Liver (tissue), 8 donors: ENCODE measurements at regions not wholly inside any gene's neighbourhood (a gene's known extent, or its start where the extent isn't known, plus 50 kb on each side); places are given as distances from the start of the nearest gene placed in this dataset.

Source experiments
- DNase-seq: peaks from one replicate; pipeline ENCODE4 v3.0.0-alpha.2; 2017; ENCODE audit warnings: low spot score
- H3K27ac ChIP-seq, 2 donors: one replicate each; pipeline ENCODE4 v1.7.0; 2013; ENCODE audit warnings: inconsistent platforms in 2 of 2, low read length in 2 of 2, control low read depth in 1 of 2, low read depth in 1 of 2, mild to moderate bottlenecking in 1 of 2
- H3K27me3 ChIP-seq, 4 donors: one replicate each; pipeline versions ENCODE4 v1.6.1 to v1.7.0; 2013; ENCODE audit warnings: low read length in 3 of 4, inconsistent platforms in 1 of 4, mild to moderate bottlenecking in 1 of 4, moderate library complexity in 1 of 4; ENCODE audit not compliant: control insufficient read depth in 4 of 4, insufficient read depth in 4 of 4
- H3K36me3 ChIP-seq, 4 donors: one replicate each; pipeline versions ENCODE4 v1.6.1 to v1.7.0; 2013; ENCODE audit warnings: low read length in 3 of 4, mild to moderate bottlenecking in 3 of 4, low read depth in 1 of 4, moderate library complexity in 1 of 4; ENCODE audit not compliant: control insufficient read depth in 4 of 4, insufficient read depth in 3 of 4
- H3K4me1 ChIP-seq, 4 donors: one replicate each; pipeline versions ENCODE4 v1.6.1 to v1.7.0; 2013; ENCODE audit warnings: low read length in 3 of 4, mild to moderate bottlenecking in 3 of 4, moderate library complexity in 1 of 4; ENCODE audit not compliant: control insufficient read depth in 4 of 4, insufficient read depth in 4 of 4
- H3K4me3 ChIP-seq, 3 donors: one replicate each; pipeline versions ENCODE4 v1.6.1 to v1.7.0; 2013; ENCODE audit warnings: low read length in 3 of 3, control low read depth in 1 of 3, low read depth in 1 of 3, mild to moderate bottlenecking in 1 of 3
- H3K9ac ChIP-seq, 2 donors: one replicate each; pipeline ENCODE4 v1.7.0; 2013; ENCODE audit warnings: low read length in 2 of 2, mild to moderate bottlenecking in 2 of 2, moderate library complexity in 2 of 2, control low read depth in 1 of 2, low read depth in 1 of 2
- H3K9me3 ChIP-seq, 4 donors: one replicate each; pipeline versions ENCODE4 v1.6.1 to v1.7.0; 2013; ENCODE audit warnings: low read length in 3 of 4; ENCODE audit not compliant: control insufficient read depth in 4 of 4
- EGR1 ChIP-seq, 2 donors: IDR thresholded peaks; 2 replicates each; pipeline ENCODE4 v1.6.1; 2016 to 2018; ENCODE audit warnings: antibody characterized with exemption in 2 of 2, low read depth in 2 of 2
- FOXA1 ChIP-seq: IDR thresholded peaks from 2 replicates; pipeline ENCODE4 v1.6.1; 2016; ENCODE audit warnings: antibody characterized with exemption
- FOXA2 ChIP-seq: IDR thresholded peaks from 2 replicates; pipeline ENCODE4 v1.6.1; 2016; ENCODE audit warnings: antibody characterized with exemption
- GABPA ChIP-seq, 2 donors: IDR thresholded peaks in 1 of 2; conservative IDR thresholded peaks in 1 of 2; 2 replicates each; pipeline ENCODE4 v1.6.1; 2016; ENCODE audit warnings: antibody characterized with exemption in 2 of 2, mild to moderate bottlenecking in 1 of 2, moderate library complexity in 1 of 2
- HNF4A ChIP-seq, 2 donors: conservative IDR thresholded peaks; 2 replicates each; pipeline ENCODE4 v1.6.1; 2016; ENCODE audit warnings: antibody characterized with exemption in 2 of 2, mild to moderate bottlenecking in 2 of 2
- HNF4G ChIP-seq: IDR thresholded peaks from 2 replicates; pipeline ENCODE4 v1.6.1; 2016; ENCODE audit warnings: antibody characterized with exemption
- JUND ChIP-seq, 2 donors: IDR thresholded peaks; 2 replicates each; pipeline ENCODE4 v1.6.1; 2016; ENCODE audit warnings: antibody characterized with exemption in 2 of 2
- NR2F2 ChIP-seq: IDR thresholded peaks from 2 replicates; pipeline ENCODE4 v1.6.1; 2016; ENCODE audit warnings: antibody characterized with exemption
- RAD21 ChIP-seq, 2 donors: IDR thresholded peaks; 2 replicates each; pipeline ENCODE4 v1.6.1; 2016; ENCODE audit warnings: antibody characterized with exemption in 2 of 2, mild to moderate bottlenecking in 2 of 2
- RXRA ChIP-seq, 2 donors: IDR thresholded peaks; 2 replicates each; pipeline ENCODE4 v1.6.1; 2017 to 2018; ENCODE audit warnings: antibody characterized with exemption in 2 of 2, mild to moderate bottlenecking in 1 of 2
- SP1 ChIP-seq: IDR thresholded peaks from 2 replicates; pipeline ENCODE4 v1.6.1; 2018; ENCODE audit warnings: antibody characterized with exemption, mild to moderate bottlenecking
- TAF1 ChIP-seq: conservative IDR thresholded peaks from 2 replicates; pipeline ENCODE4 v1.6.1; 2016; ENCODE audit warnings: antibody characterized with exemption, mild to moderate bottlenecking
- YY1 ChIP-seq: IDR thresholded peaks from 2 replicates; pipeline ENCODE4 v1.6.1; 2016; ENCODE audit warnings: antibody characterized with exemption, mild to moderate bottlenecking
- WGBS: extraction: QIAGEN DNeasy Blood & Tissue Kit; methylation state at CpG from one replicate; pipeline ENCODE4 v1.1.7; 2013; 5-methylcytosine and 5-hydroxymethylcytosine counted together
- TF ChIP-seq, protein P1 (sequence below): IDR thresholded peaks from 2 replicates; pipeline ENCODE4 v1.6.1; 2016; ENCODE audit warnings: antibody characterized with exemption, mild to moderate bottlenecking
- TF ChIP-seq, protein P2 (sequence below): fragments of 150-350 bp; IDR thresholded peaks from 2 replicates; pipeline ENCODE4 v1.5.1; 2017; ENCODE audit warnings: improper control_type of control experiment, low read depth, low read length; ENCODE audit not compliant: missing input control
- TF ChIP-seq, protein P3 (sequence below): IDR thresholded peaks from 2 replicates; pipeline ENCODE4 v1.6.1; 2016; ENCODE audit warnings: antibody characterized with exemption
- TF ChIP-seq, protein P4 (sequence below): IDR thresholded peaks from 2 replicates; pipeline ENCODE4 v1.6.1; 2016; ENCODE audit warnings: antibody characterized with exemption
- TF ChIP-seq, protein P5 (sequence below): IDR thresholded peaks from 2 replicates; pipeline ENCODE4 v1.6.1; 2016; ENCODE audit warnings: antibody characterized with exemption
- donor health status: healthy.
- donor health status: healthy.
- donor health status: healthy.
- donor health status: healthy.
- donor health status: healthy.

DNA sequence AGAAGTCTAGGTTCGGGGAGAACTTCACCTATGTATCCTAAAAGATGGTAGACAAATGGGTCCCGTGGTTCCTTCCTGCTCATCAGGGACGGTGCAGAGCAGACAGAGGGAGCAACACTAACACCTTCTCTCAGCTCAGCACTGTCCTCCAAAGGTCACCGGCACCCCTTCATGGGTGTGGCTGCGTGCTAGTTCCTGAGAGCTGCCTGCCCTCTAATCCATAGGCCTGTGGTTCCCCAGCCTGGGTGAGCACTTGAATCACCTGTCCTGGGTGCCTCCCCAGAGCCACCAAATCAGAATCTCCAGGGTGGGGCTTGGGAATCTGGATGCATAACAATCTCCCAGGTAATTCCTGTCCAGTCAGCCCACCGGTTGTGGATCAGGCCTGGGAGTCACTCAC lies 113.9 kb upstream of the TMEM45B start:
- no peak overlapping the region for H3K27ac ChIP-seq
- no peak overlapping the region for H3K4me3 ChIP-seq
- 87% methylated on average over 6 of the region's 6 CpGs for WGBS
- H3K9ac ChIP-seq = no peak overlapping the region
- TF ChIP-seq GABPA (IDR thresholded peaks at IDR 0.05 in 1 of 2, conservative IDR thresholded peaks at IDR 0.05 in 1 of 2) (no peak), FOXA1 (no peak), RXRA (IDR thresholded peaks at IDR 0.05) (no peak), NR2F2 (no peak), TAF1 (no peak), YY1 (no peak), HNF4A (conservative IDR thresholded peaks at IDR 0.05) (no peak), SP1 (no peak), FOXA2 (no peak), RAD21 (IDR thresholded peaks at IDR 0.05) (no peak), HNF4G (no peak), JUND (IDR thresholded peaks at IDR 0.05) (no peak), EGR1 (IDR thresholded peaks at IDR 0.05; ENCODE audit: low read depth in 2 of 2) (no peak)
- TF ChIP-seq, protein P1, sequence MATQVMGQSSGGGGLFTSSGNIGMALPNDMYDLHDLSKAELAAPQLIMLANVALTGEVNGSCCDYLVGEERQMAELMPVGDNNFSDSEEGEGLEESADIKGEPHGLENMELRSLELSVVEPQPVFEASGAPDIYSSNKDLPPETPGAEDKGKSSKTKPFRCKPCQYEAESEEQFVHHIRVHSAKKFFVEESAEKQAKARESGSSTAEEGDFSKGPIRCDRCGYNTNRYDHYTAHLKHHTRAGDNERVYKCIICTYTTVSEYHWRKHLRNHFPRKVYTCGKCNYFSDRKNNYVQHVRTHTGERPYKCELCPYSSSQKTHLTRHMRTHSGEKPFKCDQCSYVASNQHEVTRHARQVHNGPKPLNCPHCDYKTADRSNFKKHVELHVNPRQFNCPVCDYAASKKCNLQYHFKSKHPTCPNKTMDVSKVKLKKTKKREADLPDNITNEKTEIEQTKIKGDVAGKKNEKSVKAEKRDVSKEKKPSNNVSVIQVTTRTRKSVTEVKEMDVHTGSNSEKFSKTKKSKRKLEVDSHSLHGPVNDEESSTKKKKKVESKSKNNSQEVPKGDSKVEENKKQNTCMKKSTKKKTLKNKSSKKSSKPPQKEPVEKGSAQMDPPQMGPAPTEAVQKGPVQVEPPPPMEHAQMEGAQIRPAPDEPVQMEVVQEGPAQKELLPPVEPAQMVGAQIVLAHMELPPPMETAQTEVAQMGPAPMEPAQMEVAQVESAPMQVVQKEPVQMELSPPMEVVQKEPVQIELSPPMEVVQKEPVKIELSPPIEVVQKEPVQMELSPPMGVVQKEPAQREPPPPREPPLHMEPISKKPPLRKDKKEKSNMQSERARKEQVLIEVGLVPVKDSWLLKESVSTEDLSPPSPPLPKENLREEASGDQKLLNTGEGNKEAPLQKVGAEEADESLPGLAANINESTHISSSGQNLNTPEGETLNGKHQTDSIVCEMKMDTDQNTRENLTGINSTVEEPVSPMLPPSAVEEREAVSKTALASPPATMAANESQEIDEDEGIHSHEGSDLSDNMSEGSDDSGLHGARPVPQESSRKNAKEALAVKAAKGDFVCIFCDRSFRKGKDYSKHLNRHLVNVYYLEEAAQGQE = no peak
- TF ChIP-seq, protein P2, sequence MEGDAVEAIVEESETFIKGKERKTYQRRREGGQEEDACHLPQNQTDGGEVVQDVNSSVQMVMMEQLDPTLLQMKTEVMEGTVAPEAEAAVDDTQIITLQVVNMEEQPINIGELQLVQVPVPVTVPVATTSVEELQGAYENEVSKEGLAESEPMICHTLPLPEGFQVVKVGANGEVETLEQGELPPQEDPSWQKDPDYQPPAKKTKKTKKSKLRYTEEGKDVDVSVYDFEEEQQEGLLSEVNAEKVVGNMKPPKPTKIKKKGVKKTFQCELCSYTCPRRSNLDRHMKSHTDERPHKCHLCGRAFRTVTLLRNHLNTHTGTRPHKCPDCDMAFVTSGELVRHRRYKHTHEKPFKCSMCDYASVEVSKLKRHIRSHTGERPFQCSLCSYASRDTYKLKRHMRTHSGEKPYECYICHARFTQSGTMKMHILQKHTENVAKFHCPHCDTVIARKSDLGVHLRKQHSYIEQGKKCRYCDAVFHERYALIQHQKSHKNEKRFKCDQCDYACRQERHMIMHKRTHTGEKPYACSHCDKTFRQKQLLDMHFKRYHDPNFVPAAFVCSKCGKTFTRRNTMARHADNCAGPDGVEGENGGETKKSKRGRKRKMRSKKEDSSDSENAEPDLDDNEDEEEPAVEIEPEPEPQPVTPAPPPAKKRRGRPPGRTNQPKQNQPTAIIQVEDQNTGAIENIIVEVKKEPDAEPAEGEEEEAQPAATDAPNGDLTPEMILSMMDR = no peak
- TF ChIP-seq, protein P3, sequence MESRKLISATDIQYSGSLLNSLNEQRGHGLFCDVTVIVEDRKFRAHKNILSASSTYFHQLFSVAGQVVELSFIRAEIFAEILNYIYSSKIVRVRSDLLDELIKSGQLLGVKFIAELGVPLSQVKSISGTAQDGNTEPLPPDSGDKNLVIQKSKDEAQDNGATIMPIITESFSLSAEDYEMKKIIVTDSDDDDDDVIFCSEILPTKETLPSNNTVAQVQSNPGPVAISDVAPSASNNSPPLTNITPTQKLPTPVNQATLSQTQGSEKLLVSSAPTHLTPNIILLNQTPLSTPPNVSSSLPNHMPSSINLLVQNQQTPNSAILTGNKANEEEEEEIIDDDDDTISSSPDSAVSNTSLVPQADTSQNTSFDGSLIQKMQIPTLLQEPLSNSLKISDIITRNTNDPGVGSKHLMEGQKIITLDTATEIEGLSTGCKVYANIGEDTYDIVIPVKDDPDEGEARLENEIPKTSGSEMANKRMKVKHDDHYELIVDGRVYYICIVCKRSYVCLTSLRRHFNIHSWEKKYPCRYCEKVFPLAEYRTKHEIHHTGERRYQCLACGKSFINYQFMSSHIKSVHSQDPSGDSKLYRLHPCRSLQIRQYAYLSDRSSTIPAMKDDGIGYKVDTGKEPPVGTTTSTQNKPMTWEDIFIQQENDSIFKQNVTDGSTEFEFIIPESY = no peak
- TF ChIP-seq, protein P4, sequence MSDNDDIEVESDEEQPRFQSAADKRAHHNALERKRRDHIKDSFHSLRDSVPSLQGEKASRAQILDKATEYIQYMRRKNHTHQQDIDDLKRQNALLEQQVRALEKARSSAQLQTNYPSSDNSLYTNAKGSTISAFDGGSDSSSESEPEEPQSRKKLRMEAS = no peak
- TF ChIP-seq, protein P5, sequence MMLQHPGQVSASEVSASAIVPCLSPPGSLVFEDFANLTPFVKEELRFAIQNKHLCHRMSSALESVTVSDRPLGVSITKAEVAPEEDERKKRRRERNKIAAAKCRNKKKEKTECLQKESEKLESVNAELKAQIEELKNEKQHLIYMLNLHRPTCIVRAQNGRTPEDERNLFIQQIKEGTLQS = no peak
- H3K27me3 ChIP-seq = no peaks in the 10 kb centered on the region
- no peaks in the 10 kb centered on the region for H3K9me3 ChIP-seq
- H3K36me3 ChIP-seq = no peaks in the 10 kb centered on the region
- H3K4me1 ChIP-seq = peaks cover 0 to 16% (median 10%) of the 10 kb centered on the region in 4 donors
- no peak for DNase-seq
